HT1080 (cell line): ENCODE measurements at regions not wholly inside any gene's neighbourhood (a gene's known extent, or its start where the extent isn't known, plus 50 kb on each side); places are given as distances from the start of the nearest gene placed in this dataset.

Source experiments
- DNase-seq: peaks from one replicate; pipeline ENCODE4 v3.0.0-alpha.2; 2015; ENCODE audit warnings: low read depth

DNA sequence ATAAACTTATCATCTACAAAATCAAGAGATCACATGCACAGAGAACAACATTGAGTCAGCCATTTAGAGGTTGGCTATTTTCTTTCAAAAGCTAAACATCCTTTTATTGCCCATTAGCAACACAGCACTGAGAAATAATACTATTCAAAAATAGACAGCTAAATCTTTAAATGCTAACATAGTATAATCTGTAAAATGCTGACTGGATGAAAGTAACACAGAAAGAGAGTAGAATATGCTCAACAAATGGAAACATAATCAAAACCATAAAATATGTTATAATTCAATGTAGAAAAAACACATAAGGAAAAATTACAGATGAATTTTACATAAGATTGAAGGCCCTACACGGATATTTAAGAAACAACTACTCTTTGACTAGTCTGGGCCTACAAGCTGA, 56.5 kb upstream of the COL3A1 start:
- no peak for DNase-seq

DNA sequence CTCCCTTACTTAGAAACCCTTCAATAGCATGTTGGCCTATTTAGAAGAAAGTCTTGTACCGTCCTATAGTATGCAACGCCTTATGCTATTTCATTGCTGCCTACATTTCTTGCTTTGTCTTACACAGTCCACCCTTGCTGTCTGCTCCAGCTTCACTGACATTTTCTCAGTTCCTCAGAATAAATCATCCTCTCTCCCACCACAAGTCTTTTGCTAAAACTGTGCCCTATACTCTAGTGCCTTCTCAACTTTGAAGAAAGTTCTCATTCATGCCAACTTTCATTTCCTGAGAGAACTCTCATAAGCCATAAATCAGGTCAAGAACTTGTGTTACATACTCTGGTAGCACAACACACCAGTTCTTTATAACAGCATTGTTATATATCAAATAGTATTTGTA, 54.3 kb upstream of the COL3A1 start:
- DNase-seq = no peak

DNA sequence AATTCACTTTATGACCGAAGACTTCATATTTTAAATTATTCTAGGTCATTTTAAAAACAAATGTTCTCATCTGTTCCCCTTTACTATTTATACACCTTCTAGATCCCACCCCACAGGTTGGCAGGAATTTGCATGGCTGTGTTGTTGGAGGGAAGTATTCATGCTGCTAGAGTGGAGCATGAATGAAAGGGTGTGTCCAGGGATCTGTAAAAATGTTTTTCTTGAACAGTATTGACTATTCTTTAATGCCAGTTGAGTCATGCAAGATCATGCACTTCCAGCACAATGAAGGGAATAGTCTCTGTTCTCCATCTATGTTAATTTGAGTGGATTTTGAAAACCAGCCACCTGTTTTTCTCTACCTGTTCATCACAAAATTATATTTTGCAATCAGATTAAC, 52.0 kb upstream of the COL3A1 start:
- peak; percentile 5 for DNase-seq
